ENCODE measurements at regions not wholly inside any gene's neighbourhood (a gene's known extent, or its start where the extent isn't known, plus 50 kb on each side); places are given as distances from the start of the nearest gene placed in this dataset.

GRCh38 chr20:19049514-19049913, 162.9 kb upstream of the SLC24A3 start:
- TF ChIP-seq, protein P1, sequence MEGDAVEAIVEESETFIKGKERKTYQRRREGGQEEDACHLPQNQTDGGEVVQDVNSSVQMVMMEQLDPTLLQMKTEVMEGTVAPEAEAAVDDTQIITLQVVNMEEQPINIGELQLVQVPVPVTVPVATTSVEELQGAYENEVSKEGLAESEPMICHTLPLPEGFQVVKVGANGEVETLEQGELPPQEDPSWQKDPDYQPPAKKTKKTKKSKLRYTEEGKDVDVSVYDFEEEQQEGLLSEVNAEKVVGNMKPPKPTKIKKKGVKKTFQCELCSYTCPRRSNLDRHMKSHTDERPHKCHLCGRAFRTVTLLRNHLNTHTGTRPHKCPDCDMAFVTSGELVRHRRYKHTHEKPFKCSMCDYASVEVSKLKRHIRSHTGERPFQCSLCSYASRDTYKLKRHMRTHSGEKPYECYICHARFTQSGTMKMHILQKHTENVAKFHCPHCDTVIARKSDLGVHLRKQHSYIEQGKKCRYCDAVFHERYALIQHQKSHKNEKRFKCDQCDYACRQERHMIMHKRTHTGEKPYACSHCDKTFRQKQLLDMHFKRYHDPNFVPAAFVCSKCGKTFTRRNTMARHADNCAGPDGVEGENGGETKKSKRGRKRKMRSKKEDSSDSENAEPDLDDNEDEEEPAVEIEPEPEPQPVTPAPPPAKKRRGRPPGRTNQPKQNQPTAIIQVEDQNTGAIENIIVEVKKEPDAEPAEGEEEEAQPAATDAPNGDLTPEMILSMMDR (IDR thresholded peaks at IDR 0.05 in 2 of 3, conservative IDR thresholded peaks at IDR 0.05 in 1 of 3; ENCODE audit: borderline replicate concordance in 1 of 3, insufficient read depth in 1 of 3, low read depth in 2 of 3, low read length in 2 of 3), result no peak
- TF ChIP-seq, protein P2, sequence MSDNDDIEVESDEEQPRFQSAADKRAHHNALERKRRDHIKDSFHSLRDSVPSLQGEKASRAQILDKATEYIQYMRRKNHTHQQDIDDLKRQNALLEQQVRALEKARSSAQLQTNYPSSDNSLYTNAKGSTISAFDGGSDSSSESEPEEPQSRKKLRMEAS (IDR thresholded peaks at IDR 0.05), result no peak
- TF ChIP-seq EZH2phosphoT487 (IDR thresholded peaks at IDR 0.05; ENCODE audit: borderline replicate concordance), result no peak
- no peak for TF ChIP-seq EGR1 (IDR thresholded peaks at IDR 0.05; ENCODE audit: low read depth)
- TF ChIP-seq SIN3A (IDR thresholded peaks at IDR 0.05; ENCODE audit: low read depth), result no peak
- TF ChIP-seq POLR2A (IDR thresholded peaks at IDR 0.05; ENCODE audit: borderline replicate concordance, extremely low read depth, insufficient read depth, insufficient read length), result no peak
- no peak for TF ChIP-seq EZH2 (IDR thresholded peaks at IDR 0.05)
- no peak for TF ChIP-seq SP1 (IDR thresholded peaks at IDR 0.05; ENCODE audit: low read depth)
- TF ChIP-seq RAD21 (IDR thresholded peaks at IDR 0.05; ENCODE audit: low read depth), result no peak
- TF ChIP-seq ZNF274 (IDR thresholded peaks at IDR 0.05; ENCODE audit: low read depth, low read length), result no peak
- TF ChIP-seq TCF7L2 (IDR thresholded peaks at IDR 0.05; ENCODE audit: borderline replicate concordance, extremely low read depth, insufficient read depth, insufficient read length), result no peak
- TF ChIP-seq YY1 (IDR thresholded peaks at IDR 0.05; ENCODE audit: extremely low read depth, insufficient replicate concordance, low read depth, low read length), result no peak
- no peak for TF ChIP-seq POLR2AphosphoS5 (IDR thresholded peaks at IDR 0.05; ENCODE audit: low read depth, low read length)
- TF ChIP-seq, protein P3, sequence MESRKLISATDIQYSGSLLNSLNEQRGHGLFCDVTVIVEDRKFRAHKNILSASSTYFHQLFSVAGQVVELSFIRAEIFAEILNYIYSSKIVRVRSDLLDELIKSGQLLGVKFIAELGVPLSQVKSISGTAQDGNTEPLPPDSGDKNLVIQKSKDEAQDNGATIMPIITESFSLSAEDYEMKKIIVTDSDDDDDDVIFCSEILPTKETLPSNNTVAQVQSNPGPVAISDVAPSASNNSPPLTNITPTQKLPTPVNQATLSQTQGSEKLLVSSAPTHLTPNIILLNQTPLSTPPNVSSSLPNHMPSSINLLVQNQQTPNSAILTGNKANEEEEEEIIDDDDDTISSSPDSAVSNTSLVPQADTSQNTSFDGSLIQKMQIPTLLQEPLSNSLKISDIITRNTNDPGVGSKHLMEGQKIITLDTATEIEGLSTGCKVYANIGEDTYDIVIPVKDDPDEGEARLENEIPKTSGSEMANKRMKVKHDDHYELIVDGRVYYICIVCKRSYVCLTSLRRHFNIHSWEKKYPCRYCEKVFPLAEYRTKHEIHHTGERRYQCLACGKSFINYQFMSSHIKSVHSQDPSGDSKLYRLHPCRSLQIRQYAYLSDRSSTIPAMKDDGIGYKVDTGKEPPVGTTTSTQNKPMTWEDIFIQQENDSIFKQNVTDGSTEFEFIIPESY (IDR thresholded peaks at IDR 0.05; ENCODE audit: extremely low read depth, insufficient replicate concordance, low read length), result no peak
